CD4-positive, alpha-beta T cell treated with Interleukin-17A for 1 hour (primary cell): ENCODE measurements at regions not wholly inside any gene's neighbourhood (a gene's known extent, or its start where the extent isn't known, plus 50 kb on each side); places are given as distances from the start of the nearest gene placed in this dataset.

Experiments
- DNase-seq: peaks from one replicate; pipeline ENCODE4 v3.0.0-alpha.2; 2020

- DNase-seq: no peak
These were observed 225.4 kb upstream of the UBE2E2 start for GRCh38 chr3:22977650-22978289.

GRCh38 chr3:22979581-22979980 is 223.5 kb upstream of the UBE2E2 start:
- no peak for DNase-seq

GRCh38 chr3:22980346-22980745 is 222.8 kb upstream of the UBE2E2 start:
- DNase-seq: no peak

- no peak for DNase-seq
These were observed 222.0 kb upstream of the UBE2E2 start for GRCh38 chr3:22981166-22981565.

DNA sequence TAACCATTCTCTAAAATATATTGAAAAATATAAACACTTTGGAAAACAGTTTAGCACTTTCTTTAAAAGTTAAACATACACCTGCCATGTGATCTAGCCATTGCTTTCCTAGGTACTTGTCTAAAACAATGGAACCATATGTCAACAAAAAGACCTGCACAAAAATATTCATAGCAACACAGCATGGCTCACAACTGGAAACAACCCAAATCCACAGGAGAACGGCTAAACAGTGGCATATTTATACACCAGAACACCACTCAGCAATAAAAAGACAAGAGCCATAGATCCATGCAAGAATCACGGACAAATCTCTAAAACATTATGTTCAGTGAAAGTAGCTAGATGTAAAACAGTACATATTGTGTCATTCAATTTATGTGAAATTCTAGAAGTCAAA is 221.3 kb upstream of the UBE2E2 start:
- no peak for DNase-seq

GRCh38 chr3:22982981-22983587 is 220.0 kb upstream of the UBE2E2 start:
- DNase-seq: no peak

- DNase-seq: no peak
These were observed 216.2 kb upstream of the UBE2E2 start for GRCh38 chr3:22986958-22987357.

DNA sequence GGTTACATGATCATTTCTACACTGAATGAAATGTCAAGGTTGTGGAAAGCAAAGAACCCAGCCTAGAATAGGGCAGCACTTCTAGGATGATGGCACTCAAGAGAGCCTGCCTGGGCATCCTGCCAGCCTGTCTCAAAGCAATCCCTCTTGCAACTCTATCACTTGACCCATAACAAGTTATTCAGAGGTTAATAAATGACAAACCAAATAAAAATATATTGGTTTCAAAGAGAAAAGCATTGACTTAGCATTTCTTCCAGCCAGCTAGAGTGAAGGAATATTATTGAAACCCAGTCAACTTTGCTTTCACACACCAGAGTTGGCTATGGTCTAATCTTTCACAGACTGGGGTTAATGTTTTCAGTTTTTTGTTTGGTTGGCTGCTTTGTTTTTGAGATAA is 214.6 kb upstream of the UBE2E2 start:
- DNase-seq: no peak

- DNase-seq: no peak
These were observed 213.4 kb upstream of the UBE2E2 start for GRCh38 chr3:22989716-22990115.

- no peak for DNase-seq
These were observed 212.6 kb upstream of the UBE2E2 start for GRCh38 chr3:22990291-22991200.

DNA sequence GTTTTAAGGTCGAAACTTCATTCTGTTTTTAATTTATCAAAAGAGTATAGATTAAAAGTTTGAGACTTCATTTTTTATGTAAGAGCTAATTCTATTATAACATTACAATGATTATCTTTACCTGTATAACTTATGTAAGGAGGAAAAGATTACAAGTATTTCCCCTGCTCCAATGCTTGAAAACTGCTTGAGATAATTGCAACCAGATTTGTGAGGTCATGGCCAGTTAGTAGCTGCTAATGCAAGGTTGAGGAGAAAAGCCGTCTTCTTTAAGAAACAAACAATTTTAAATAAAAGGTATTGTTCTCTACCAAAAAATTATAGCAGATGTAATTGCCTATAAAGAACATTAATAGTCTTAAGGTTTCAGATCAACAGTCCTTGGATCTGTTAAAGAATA is 208.3 kb upstream of the UBE2E2 start:
- DNase-seq: no peak

DNA sequence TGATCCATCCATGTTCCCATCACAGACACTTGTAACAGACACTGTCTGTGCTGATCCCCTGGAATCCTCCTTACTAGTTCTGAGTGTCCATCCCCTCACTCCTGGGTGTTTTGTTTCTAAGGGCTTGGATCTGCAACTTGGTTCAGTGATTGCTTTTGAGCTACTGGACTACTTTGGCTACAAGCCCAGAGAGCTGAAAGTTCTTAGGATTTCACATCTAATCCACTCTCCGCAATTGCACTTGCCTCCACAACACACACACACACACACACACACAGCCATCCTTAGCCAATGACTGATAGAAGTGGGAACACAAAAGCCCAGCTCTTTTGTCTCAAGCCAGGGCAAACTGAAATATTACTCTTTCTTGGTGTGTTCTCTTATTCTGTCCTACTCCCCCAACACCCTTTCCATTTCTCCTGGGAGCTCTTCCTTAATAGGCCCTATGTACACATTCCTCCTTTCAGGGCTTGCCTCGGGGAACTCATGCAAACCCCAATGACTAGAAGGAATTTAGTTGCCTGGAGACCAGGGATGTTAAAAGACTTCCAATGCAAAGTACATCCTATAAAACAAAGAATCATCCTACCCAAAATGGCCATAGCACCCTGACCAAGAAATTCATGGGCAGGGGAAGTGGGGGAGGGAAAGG is 206.1 kb upstream of the UBE2E2 start:
- DNase-seq: no peak

DNA sequence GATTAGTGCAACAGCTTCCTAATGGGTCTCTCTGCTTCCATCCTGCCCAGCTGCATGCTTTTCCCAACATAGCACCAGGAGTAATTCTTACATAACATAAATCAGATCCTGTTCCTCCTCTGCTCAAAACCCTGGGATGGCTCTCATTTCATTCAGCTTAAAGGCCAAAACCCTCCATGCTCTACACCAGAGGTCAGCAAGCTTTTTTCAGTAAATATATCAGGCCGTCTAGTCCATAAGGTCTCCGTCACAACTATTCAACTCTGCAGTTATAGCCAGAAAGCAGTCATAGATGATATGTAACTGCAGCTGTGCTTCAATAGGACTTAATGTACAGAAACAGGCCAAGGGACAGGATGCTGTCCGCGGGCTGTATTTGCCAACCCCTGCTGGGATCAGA is 202.8 kb upstream of the UBE2E2 start:
- no peak for DNase-seq

DNA sequence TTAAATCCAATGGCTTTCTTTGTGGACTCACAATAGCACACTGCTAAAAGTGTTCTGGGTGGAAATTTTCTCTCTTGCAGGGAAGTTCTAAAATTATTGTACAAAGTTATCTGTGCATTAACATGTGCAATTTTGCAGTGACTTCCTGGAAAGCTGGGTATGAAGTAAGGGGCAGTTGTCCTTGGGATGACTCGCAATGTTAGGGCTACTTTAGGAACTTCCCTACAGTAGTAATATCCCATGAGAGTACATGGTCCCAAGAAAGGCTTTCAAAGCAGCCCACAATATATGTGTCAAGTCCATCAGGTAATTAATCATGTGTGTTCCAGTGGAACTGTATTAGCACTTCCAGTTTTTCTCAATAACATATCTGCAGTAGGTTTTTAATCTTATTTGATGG is 201.0 kb upstream of the UBE2E2 start:
- no peak for DNase-seq

DNA sequence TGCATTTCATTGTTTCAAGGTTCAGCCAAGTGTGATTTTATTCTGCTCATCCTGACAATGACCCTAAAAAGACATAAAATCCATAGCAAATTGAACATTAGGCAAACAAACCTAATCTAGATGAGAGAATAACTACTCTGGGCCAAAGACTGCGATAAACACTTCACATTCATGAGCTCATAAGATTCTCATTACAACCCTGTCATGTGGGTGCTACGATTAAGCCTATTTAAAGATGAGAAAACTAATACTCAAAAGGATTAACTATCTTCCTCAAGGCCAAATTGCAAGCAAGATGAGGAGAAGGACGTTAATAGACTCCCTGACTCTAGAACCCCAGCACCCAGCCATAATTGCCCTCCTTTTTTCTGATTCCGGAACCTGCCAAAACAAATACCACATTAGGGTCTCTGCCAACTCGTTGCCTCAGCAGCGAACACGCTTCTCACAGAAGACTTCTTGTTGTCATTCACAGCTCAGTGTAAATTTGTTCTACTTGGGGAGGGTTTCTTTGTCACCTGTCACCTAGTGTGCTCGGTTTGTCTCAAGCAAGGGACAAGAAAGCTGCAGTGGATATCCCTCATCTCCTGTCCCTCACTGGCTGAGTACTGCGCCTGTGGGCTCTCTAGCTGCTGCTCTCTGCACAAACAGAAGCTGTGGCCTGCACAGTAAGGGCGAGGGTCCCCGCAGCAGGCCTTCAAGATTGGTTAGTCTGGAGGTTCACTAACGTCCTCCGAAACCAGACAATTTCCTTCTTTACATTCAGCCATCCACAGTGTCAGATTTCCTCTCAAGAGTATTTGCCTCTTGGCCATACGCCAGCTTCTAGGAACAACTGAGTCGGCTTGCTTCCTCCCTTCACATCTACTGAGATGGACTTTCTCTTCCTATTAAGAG is 200.0 kb upstream of the UBE2E2 start:
- DNase-seq: no peak

DNA sequence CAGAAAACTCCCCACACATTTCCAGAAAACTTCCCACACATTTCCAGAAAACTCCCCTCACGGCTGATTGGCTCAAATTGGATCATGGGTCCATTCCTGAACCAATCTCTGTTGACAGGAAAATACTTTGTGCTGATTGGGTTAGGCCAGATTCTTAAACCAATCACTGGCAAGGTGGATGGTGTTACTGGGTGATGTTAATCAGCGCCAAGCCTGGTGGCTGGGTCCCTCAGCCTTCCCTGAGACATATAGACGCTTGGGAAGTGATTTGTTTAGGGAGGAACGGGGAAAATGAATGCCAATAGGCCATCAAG is 199.4 kb upstream of the UBE2E2 start:
- DNase-seq: no peak

GRCh38 chr3:23004971-23005370 is 198.2 kb upstream of the UBE2E2 start:
- no peak for DNase-seq

DNA sequence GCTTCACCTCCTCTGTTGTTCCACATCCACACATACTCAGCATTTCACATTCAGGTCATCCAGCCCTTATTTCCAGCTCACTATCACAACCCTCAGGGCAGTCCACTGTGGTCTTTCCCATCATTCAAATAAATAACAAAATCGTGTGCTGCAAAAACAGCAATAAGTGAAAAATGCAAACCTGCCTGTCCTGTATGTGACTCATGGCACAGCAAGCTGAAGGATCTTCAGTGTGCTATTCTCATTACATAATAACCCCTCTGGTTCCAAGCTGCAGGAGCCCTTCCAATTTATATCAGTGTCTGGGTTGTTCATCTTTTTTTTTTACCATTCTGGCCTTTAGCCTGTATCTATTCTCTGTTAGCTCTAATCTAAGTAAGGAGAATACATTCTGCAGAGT is 185.3 kb upstream of the UBE2E2 start:
- no peak for DNase-seq

DNA sequence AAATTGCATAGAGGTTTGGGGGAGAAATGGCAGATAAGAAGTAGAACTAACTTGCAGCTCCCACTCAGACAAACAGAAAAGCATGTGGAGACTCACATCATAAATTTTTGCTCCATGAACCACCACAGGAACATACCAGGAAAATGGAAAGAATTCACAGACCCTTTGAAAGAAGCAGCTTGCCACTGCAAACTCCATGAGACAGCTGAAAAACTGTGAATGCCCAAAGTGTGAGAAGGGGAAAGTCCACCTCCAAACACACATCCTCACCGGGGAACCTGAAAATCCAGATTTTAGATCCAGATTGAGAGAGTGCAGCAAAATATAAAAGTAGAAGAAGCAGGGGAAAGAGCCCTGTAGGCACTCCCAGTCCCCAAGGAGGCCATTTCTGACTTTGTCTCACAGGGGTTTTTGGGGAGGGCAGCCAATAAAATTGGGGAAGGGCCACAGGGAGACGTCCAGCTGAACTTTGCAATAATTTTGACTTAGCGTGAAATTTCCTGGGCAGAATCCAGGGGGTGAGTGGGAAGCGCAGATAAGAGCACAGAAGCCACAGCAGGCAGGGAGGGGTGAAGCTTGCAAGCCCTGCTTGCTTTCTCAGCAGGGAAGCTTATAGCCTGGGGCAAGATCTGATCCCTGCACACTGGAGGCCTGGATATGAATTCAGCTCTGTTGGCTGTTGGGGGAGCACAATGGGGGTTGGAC is 183.4 kb upstream of the UBE2E2 start:
- no peak for DNase-seq

DNA sequence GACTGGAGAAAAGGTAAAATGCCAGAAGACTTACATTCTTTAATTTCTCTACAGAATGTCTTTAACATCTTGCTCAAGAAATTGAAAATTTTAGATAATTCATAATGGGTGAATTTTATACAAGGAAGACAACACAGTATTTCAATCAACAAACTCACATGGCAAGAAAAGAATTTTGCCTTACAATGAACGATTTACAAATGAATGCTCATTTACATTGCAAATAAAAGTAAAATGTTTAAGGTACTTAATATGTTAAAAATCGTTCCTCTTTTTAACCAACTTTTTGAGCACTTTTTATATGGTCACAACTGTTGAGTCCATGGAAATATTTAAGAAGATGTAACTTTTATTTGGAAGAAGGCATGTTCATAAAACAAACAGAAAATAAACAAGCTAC is 174.8 kb upstream of the UBE2E2 start:
- no peak for DNase-seq

GRCh38 chr3:23029001-23029400 is 174.1 kb upstream of the UBE2E2 start:
- DNase-seq: no peak
